DMS114 treated with DMSO at 0.1 percent for 48 hours (cell line): ENCODE measurements at regions not wholly inside any gene's neighbourhood (a gene's known extent, or its start where the extent isn't known, plus 50 kb on each side); places are given as distances from the start of the nearest gene placed in this dataset.
A peak's percentile ranks its signal among the peaks of the same experiment; 100 is the strongest.

ENCODE experiments used
- DNase-seq: peaks from one replicate; lab custom pipeline; 2025; ENCODE audit not compliant: unreplicated experiment; lab: John Stamatoyannopoulos, UW

GRCh38 chr4:124333466-124333865 is 379.1 kb downstream of the ANKRD50 start:
- DNase-seq = no peak

GRCh38 chr4:124334119-124334518 is 378.4 kb downstream of the ANKRD50 start:
- peak; percentile 54 for DNase-seq

GRCh38 chr4:124337874-124338273 is 374.7 kb downstream of the ANKRD50 start:
- DNase-seq = no peak

GRCh38 chr4:124343661-124344171 is 368.8 kb downstream of the ANKRD50 start:
- DNase-seq = no peak

GRCh38 chr4:124372916-124373315 is 339.6 kb downstream of the ANKRD50 start:
- no peak for DNase-seq

GRCh38 chr4:124386163-124386562 is 326.4 kb downstream of the ANKRD50 start:
- DNase-seq = no peak

GRCh38 chr4:124386648-124387047 is 325.9 kb downstream of the ANKRD50 start:
- no peak for DNase-seq

GRCh38 chr4:124389591-124389990 is 322.9 kb downstream of the ANKRD50 start:
- no peak for DNase-seq

GRCh38 chr4:124390861-124391260 is 321.7 kb downstream of the ANKRD50 start:
- no peak for DNase-seq

- DNase-seq = no peak
These were observed 316.2 kb downstream of the ANKRD50 start for GRCh38 chr4:124396333-124396732.

- DNase-seq = no peak
These were observed 310.9 kb downstream of the ANKRD50 start for GRCh38 chr4:124401606-124402005.

- no peak for DNase-seq
These were observed 303.5 kb downstream of the ANKRD50 start for GRCh38 chr4:124409044-124409443.

GRCh38 chr4:124414276-124415040 is 298.1 kb downstream of the ANKRD50 start:
- no peak for DNase-seq

GRCh38 chr4:124415146-124415545 is 297.4 kb downstream of the ANKRD50 start:
- DNase-seq = no peak

- no peak for DNase-seq
These were observed 295.2 kb downstream of the ANKRD50 start for GRCh38 chr4:124417371-124417770.

GRCh38 chr4:124420166-124420695 is 292.3 kb downstream of the ANKRD50 start:
- no peak for DNase-seq

- no peak for DNase-seq
These were observed 289.4 kb downstream of the ANKRD50 start for GRCh38 chr4:124423160-124423559.

GRCh38 chr4:124426279-124426678 is 286.3 kb downstream of the ANKRD50 start:
- no peak for DNase-seq

GRCh38 chr4:124427095-124427767 is 285.3 kb downstream of the ANKRD50 start:
- no peak for DNase-seq

- DNase-seq = no peak
These were observed 283.9 kb downstream of the ANKRD50 start for GRCh38 chr4:124428648-124429047.

- DNase-seq = no peak
These were observed 282.7 kb downstream of the ANKRD50 start for GRCh38 chr4:124429746-124430250.

- no peak for DNase-seq
These were observed 280.8 kb downstream of the ANKRD50 start for GRCh38 chr4:124431653-124432192.
